Transverse colon (tissue), 4 donors: ENCODE measurements at regions not wholly inside any gene's neighbourhood (a gene's known extent, or its start where the extent isn't known, plus 50 kb on each side); places are given as distances from the start of the nearest gene placed in this dataset.

Experiments
- EP300 ChIP-seq: sonication (generic); formaldehyde crosslinking; IDR thresholded peaks from one replicate; pipeline ENCODE4 v1.6.1; 2017; ENCODE audit warnings: antibody characterized with exemption, low read depth
- POLR2A ChIP-seq: fragments of 450-650 bp; IDR thresholded peaks from one replicate; pipeline ENCODE4 v1.6.1; 2016; ENCODE audit warnings: antibody characterized with exemption, mild to moderate bottlenecking, moderate library complexity
- POLR2AphosphoS5 ChIP-seq, 3 donors: sonication (generic); formaldehyde crosslinking; IDR thresholded peaks; one replicate each; pipeline ENCODE4 v1.6.1; 2016; ENCODE audit warnings: antibody characterized with exemption in 3 of 3
- TF ChIP-seq, protein P1 (sequence below), 5 experiments: fragments of 200-600 bp in 3 of 5; fragments of 450-650 bp in 2 of 5; sonication (generic) in 3 of 5; IDR thresholded peaks; 1 replicate in 2 of 5; 2 replicates in 3 of 5; pipeline ENCODE4 v1.5.1; 2016 to 2017; ENCODE audit warnings: antibody characterized with exemption in 5 of 5, inconsistent platforms in 3 of 5, mild to moderate bottlenecking in 2 of 5, moderate library complexity in 1 of 5

DNA sequence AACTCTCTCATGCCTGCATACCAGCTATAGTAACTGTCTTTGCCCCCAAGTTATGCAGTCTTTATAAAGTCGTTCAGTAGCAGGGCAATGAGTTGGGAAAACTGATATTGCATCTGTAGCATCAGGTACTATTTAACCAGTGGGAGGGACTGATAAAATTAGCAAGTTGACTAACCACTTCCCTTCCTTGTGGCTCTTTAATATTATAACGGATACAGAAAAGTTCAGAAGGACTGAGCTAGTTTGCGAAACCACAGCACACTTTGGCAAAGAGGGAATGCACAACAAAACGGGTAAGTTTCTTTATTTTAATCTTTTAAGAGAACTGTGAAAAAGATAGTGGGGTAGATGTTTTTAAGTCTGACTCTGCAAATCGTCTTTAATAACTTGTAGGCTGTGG is 205.3 kb upstream of the HDAC9 start:
- TF ChIP-seq, protein P1, sequence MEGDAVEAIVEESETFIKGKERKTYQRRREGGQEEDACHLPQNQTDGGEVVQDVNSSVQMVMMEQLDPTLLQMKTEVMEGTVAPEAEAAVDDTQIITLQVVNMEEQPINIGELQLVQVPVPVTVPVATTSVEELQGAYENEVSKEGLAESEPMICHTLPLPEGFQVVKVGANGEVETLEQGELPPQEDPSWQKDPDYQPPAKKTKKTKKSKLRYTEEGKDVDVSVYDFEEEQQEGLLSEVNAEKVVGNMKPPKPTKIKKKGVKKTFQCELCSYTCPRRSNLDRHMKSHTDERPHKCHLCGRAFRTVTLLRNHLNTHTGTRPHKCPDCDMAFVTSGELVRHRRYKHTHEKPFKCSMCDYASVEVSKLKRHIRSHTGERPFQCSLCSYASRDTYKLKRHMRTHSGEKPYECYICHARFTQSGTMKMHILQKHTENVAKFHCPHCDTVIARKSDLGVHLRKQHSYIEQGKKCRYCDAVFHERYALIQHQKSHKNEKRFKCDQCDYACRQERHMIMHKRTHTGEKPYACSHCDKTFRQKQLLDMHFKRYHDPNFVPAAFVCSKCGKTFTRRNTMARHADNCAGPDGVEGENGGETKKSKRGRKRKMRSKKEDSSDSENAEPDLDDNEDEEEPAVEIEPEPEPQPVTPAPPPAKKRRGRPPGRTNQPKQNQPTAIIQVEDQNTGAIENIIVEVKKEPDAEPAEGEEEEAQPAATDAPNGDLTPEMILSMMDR (IDR thresholded peaks at IDR 0.05) = no peak
- TF ChIP-seq POLR2AphosphoS5 (IDR thresholded peaks at IDR 0.05) (no peak), POLR2A (no peak), EP300 (no peak)
